ENCODE measurements at regions not wholly inside any gene's neighbourhood (a gene's known extent, or its start where the extent isn't known, plus 50 kb on each side); places are given as distances from the start of the nearest gene placed in this dataset.

DNA sequence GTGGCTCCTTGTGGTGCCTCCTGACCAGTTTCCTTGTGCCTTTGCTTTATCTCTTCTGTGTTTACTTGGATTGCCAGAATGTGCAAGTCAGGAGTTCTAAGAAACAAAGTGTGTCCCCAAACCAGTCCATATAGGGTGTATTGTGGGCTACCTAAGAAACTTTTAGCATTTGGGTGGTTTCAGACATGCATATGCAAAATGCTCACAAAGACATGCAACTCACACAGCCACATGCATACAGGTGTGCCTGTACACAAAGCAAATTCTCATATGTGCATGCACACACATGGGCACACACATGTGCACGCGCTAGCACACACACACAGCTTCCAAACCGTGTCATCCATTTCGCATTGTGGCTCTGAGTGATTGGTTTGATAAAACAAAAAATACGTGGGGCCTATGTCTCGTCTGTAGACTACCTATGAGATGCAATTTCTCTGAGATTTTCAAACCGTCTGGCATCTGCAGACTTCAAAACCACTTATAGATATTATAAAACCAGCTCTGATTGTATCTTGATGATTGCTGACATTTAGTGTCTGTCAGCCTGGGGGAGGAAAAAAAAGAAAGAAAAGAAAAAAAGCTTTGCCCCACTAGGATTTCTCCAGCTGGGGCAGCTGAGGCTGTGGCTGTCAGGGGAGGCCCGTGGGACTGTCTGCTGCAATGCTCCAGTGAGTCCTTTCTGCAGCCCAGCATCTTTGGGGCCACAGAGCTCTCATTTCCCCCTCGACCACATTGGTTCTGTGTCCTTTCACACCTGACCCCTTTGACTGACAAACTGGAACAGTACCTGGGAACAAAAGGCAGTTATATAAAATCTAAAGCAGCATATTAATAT is 556.1 kb downstream of the CMPK2 start:
- Histone ChIP-seq H2AFZ (ENCODE audit: low read length) (0 out of 2 replicates have a peak overlapping the region, but pooled peaks have one; percentile 21), H2AK5ac (ENCODE audit: low read depth, low read length) (no peak overlapping the region), H3K18ac (ENCODE audit: extremely low read depth, low read length) (no peak overlapping the region), H3K9ac (replicated peaks in 1 of 4; ENCODE audit: extremely low read depth in 1 of 4, low read depth in 3 of 4, low read length in 3 of 4) (no peak overlapping the region), H4K20me1 (replicated peaks in 1 of 2; ENCODE audit: control insufficient read depth in 1 of 2, insufficient read depth in 2 of 2, low read length in 2 of 2) (no peaks in the 10 kb centered on the region), H3K79me2 (ENCODE audit: control insufficient read depth in 1 of 2, insufficient read depth in 2 of 2, low read length in 2 of 2) (no peaks in the 10 kb centered on the region), H3K27me3 (replicated peaks in 1 of 4; ENCODE audit: control insufficient read depth in 3 of 4, extremely low read depth in 1 of 4, insufficient read depth in 3 of 4, low read length in 3 of 4) (no peaks in the 10 kb centered on the region), H2BK5ac (ENCODE audit: low read depth, low read length) (no peak overlapping the region), H3K23ac (ENCODE audit: insufficient read length) (no peak overlapping the region), H3K4me2 (ENCODE audit: insufficient read depth in 1 of 2, low read depth in 2 of 2, low read length in 2 of 2) (no peak overlapping the region), H2BK20ac (ENCODE audit: low read length) (no peak overlapping the region), H4K5ac (ENCODE audit: insufficient read length, low read depth, low read length) (no peak overlapping the region), H2BK15ac (ENCODE audit: low read length) (no peak overlapping the region), H3K4ac (replicated peaks; ENCODE audit: insufficient read length, low read depth, low read length) (no peak overlapping the region), H3K4me1 (replicated peaks in 1 of 4; ENCODE audit: control insufficient read depth in 3 of 4, insufficient read depth in 4 of 4, low read length in 3 of 4) (no peaks in the 10 kb centered on the region), H4K8ac (ENCODE audit: extremely low read depth, insufficient read depth, low read length) (no peak overlapping the region), H3K56ac (replicated peaks; ENCODE audit: insufficient read length, low read depth, low read length) (no peak overlapping the region), H3K9me3 (ENCODE audit: insufficient read depth in 2 of 2, low read depth in 1 of 2, low read length in 1 of 2) (no peaks in the 10 kb centered on the region), H3K14ac (ENCODE audit: insufficient read length) (no peak overlapping the region), H3K36me3 (ENCODE audit: control insufficient read depth in 2 of 4, insufficient read depth in 4 of 4, low read length in 3 of 4) (no peaks in the 10 kb centered on the region), H2BK120ac (replicated peaks; ENCODE audit: low read depth, low read length) (no peak overlapping the region), H3K27ac (ENCODE audit: low read depth, low read length) (no peak overlapping the region), H2BK12ac (ENCODE audit: low read depth, low read length) (no peak overlapping the region), H3K23me2 (ENCODE audit: low read depth, low read length) (no peaks in the 10 kb centered on the region), H3K79me1 (ENCODE audit: low read depth, low read length) (no peaks in the 10 kb centered on the region), H4K91ac (replicated peaks; ENCODE audit: insufficient read length, low read length) (no peak overlapping the region), H3K4me3 (ENCODE audit: extremely low read depth in 1 of 4, insufficient read depth in 2 of 4, low read depth in 3 of 4, low read length in 4 of 4) (no peak overlapping the region)
- FAIRE-seq (no peak), DNase-seq (ENCODE audit: low read depth in 1 of 2, low spot score in 2 of 2) (no peak)
- no peak for TF ChIP-seq CBX8 (IDR thresholded peaks at IDR 0.05; ENCODE audit: borderline replicate concordance, low read depth, low read length)
- no peak for TF ChIP-seq YY1 (IDR thresholded peaks at IDR 0.05; ENCODE audit: low read depth, low read length)
- no peak for TF ChIP-seq CEBPB (IDR thresholded peaks at IDR 0.05; ENCODE audit: low read depth, low read length)
- TF ChIP-seq KDM1A (IDR thresholded peaks at IDR 0.05; ENCODE audit: borderline replicate concordance, low read length), result no peak
- TF ChIP-seq ASH2L (IDR thresholded peaks at IDR 0.05; ENCODE audit: low read length), result no peak
- no peak for TF ChIP-seq TAF1 (IDR thresholded peaks at IDR 0.05; ENCODE audit: low read depth, low read length)
- TF ChIP-seq TCF12 (IDR thresholded peaks at IDR 0.05; ENCODE audit: low read depth, low read length), result no peak
- no peak for TF ChIP-seq POU5F1 (IDR thresholded peaks at IDR 0.05; ENCODE audit: low read depth, low read length)
- ChIA-PET CTCF (ENCODE audit: partially characterized antibody) (interaction anchor here (1.0 kb wide), 1 partner anchor 218 kb away, joined by 3 read pairs; no protein-coding TSS in a partner anchor), POLR2A (ENCODE audit: partially characterized antibody) (no interaction called here)
- 88% methylated on average over 9 of the region's 9 CpGs; no CpG with 5 or more reads in 1 of the 2 experiments for WGBS, 2 experiments (ENCODE audit: extremely low coverage in 1 of 2, insufficient coverage in 1 of 2, insufficient read length in 1 of 2, insufficient replicate concordance in 2 of 2, low coverage in 1 of 2, low lambda C conversion rate in 2 of 2, missing lambda C conversion rate in 1 of 2)

All from H1 (cell line).